ENCODE measurements at regions not wholly inside any gene's neighbourhood (a gene's known extent, or its start where the extent isn't known, plus 50 kb on each side); places are given as distances from the start of the nearest gene placed in this dataset.

- H3K36me3 Mint-ChIP-seq, result no peaks in the 10 kb centered on the region
- no peak for ATAC-seq
- H3K27me3 Mint-ChIP-seq, result peaks cover 44% of the 10 kb centered on the region
- H3K27ac Mint-ChIP-seq, result no peak overlapping the region
- H3K4me3 Mint-ChIP-seq, result no peak overlapping the region
- H3K4me1 Mint-ChIP-seq, result no peaks in the 10 kb centered on the region
- H3K9me3 Mint-ChIP-seq, result no peaks in the 10 kb centered on the region
Observed at GRCh38 chr4:98781641-98782357, 123.4 kb upstream of the TSPAN5 start.

GRCh38 chr4:98780926-98781325 lies 122.5 kb upstream of the TSPAN5 start:
- Mint-ChIP-seq H3K4me3 (no peak overlapping the region), H3K27ac (no peak overlapping the region), H3K36me3 (no peaks in the 10 kb centered on the region), H3K27me3 (peaks cover 44% of the 10 kb centered on the region), H3K4me1 (no peaks in the 10 kb centered on the region), H3K9me3 (no peaks in the 10 kb centered on the region)
- no peak for ATAC-seq

GRCh38 chr4:98779088-98779487 lies 120.7 kb upstream of the TSPAN5 start:
- H3K27ac Mint-ChIP-seq, result no peak overlapping the region
- no peaks in the 10 kb centered on the region for H3K9me3 Mint-ChIP-seq
- H3K27me3 Mint-ChIP-seq, result peaks cover 36% of the 10 kb centered on the region
- H3K4me3 Mint-ChIP-seq, result no peak overlapping the region
- no peaks in the 10 kb centered on the region for H3K36me3 Mint-ChIP-seq
- ATAC-seq, result no peak
- H3K4me1 Mint-ChIP-seq, result no peaks in the 10 kb centered on the region

- no peak overlapping the region for H3K27ac Mint-ChIP-seq
- H3K27me3 Mint-ChIP-seq, result peaks cover 35% of the 10 kb centered on the region
- no peaks in the 10 kb centered on the region for H3K9me3 Mint-ChIP-seq
- H3K4me3 Mint-ChIP-seq, result no peak overlapping the region
- no peaks in the 10 kb centered on the region for H3K36me3 Mint-ChIP-seq
- no peak for ATAC-seq
- no peaks in the 10 kb centered on the region for H3K4me1 Mint-ChIP-seq
Observed at GRCh38 chr4:98778206-98778605, 119.8 kb upstream of the TSPAN5 start.

GRCh38 chr4:98775672-98776071 lies 117.3 kb upstream of the TSPAN5 start:
- H3K4me1 Mint-ChIP-seq, result no peaks in the 10 kb centered on the region
- H3K36me3 Mint-ChIP-seq, result no peaks in the 10 kb centered on the region
- H3K27ac Mint-ChIP-seq, result no peak overlapping the region
- H3K4me3 Mint-ChIP-seq, result no peak overlapping the region
- ATAC-seq, result no peak
- H3K9me3 Mint-ChIP-seq, result no peaks in the 10 kb centered on the region
- H3K27me3 Mint-ChIP-seq, result peaks cover 10% of the 10 kb centered on the region

GRCh38 chr4:98773638-98774037 lies 115.2 kb upstream of the TSPAN5 start:
- H3K36me3 Mint-ChIP-seq, result no peaks in the 10 kb centered on the region
- peaks cover under 1% of the 10 kb centered on the region for H3K27me3 Mint-ChIP-seq
- no peak overlapping the region for H3K4me3 Mint-ChIP-seq
- ATAC-seq, result no peak
- no peak overlapping the region for H3K27ac Mint-ChIP-seq
- no peaks in the 10 kb centered on the region for H3K4me1 Mint-ChIP-seq
- peaks cover 11% of the 10 kb centered on the region for H3K9me3 Mint-ChIP-seq

- Mint-ChIP-seq H3K4me1 (no peaks in the 10 kb centered on the region), H3K4me3 (no peak overlapping the region), H3K36me3 (no peaks in the 10 kb centered on the region), H3K9me3 (peaks cover 11% of the 10 kb centered on the region), H3K27ac (no peak overlapping the region), H3K27me3 (no peaks in the 10 kb centered on the region)
- no peak for ATAC-seq
Observed at GRCh38 chr4:98771959-98772632, 113.7 kb upstream of the TSPAN5 start.

GRCh38 chr4:98765771-98766170 lies 107.4 kb upstream of the TSPAN5 start:
- Mint-ChIP-seq H3K4me1 (no peaks in the 10 kb centered on the region), H3K27me3 (peaks cover 6% of the 10 kb centered on the region), H3K27ac (no peak overlapping the region), H3K36me3 (peaks cover 6% of the 10 kb centered on the region), H3K4me3 (no peak overlapping the region), H3K9me3 (peaks cover 15% of the 10 kb centered on the region)
- no peak for ATAC-seq

- no peak overlapping the region for H3K27ac Mint-ChIP-seq
- peaks cover 10% of the 10 kb centered on the region for H3K27me3 Mint-ChIP-seq
- no peaks in the 10 kb centered on the region for H3K36me3 Mint-ChIP-seq
- ATAC-seq, result no peak
- H3K4me1 Mint-ChIP-seq, result no peaks in the 10 kb centered on the region
- no peak overlapping the region for H3K4me3 Mint-ChIP-seq
- no peaks in the 10 kb centered on the region for H3K9me3 Mint-ChIP-seq
Observed at GRCh38 chr4:98758182-98758581, 99.8 kb upstream of the TSPAN5 start.

- H3K27me3 Mint-ChIP-seq, result no peaks in the 10 kb centered on the region
- H3K4me3 Mint-ChIP-seq, result no peak overlapping the region
- no peaks in the 10 kb centered on the region for H3K4me1 Mint-ChIP-seq
- no peaks in the 10 kb centered on the region for H3K36me3 Mint-ChIP-seq
- H3K9me3 Mint-ChIP-seq, result no peaks in the 10 kb centered on the region
- ATAC-seq, result peak; percentile 24
- H3K27ac Mint-ChIP-seq, result no peak overlapping the region
Observed at GRCh38 chr4:98754736-98755135, 96.3 kb upstream of the TSPAN5 start.

GRCh38 chr4:98749206-98749605 lies 90.8 kb upstream of the TSPAN5 start:
- no peak for ATAC-seq
- no peaks in the 10 kb centered on the region for H3K27me3 Mint-ChIP-seq
- no peaks in the 10 kb centered on the region for H3K36me3 Mint-ChIP-seq
- no peak overlapping the region for H3K27ac Mint-ChIP-seq
- H3K9me3 Mint-ChIP-seq, result no peaks in the 10 kb centered on the region
- H3K4me3 Mint-ChIP-seq, result no peak overlapping the region
- peaks cover 12% of the 10 kb centered on the region for H3K4me1 Mint-ChIP-seq

GRCh38 chr4:98748609-98749008 lies 90.2 kb upstream of the TSPAN5 start:
- ATAC-seq, result no peak
- Mint-ChIP-seq H3K4me3 (no peak overlapping the region), H3K36me3 (no peaks in the 10 kb centered on the region), H3K27me3 (no peaks in the 10 kb centered on the region), H3K9me3 (no peaks in the 10 kb centered on the region), H3K27ac (no peak overlapping the region), H3K4me1 (peaks cover 12% of the 10 kb centered on the region)

GRCh38 chr4:98747393-98748091 lies 89.1 kb upstream of the TSPAN5 start:
- Mint-ChIP-seq H3K27me3 (no peaks in the 10 kb centered on the region), H3K27ac (no peak overlapping the region), H3K4me1 (peaks cover 12% of the 10 kb centered on the region), H3K4me3 (no peak overlapping the region), H3K9me3 (no peaks in the 10 kb centered on the region), H3K36me3 (no peaks in the 10 kb centered on the region)
- ATAC-seq, result no peak

GRCh38 chr4:98746936-98747335 lies 88.5 kb upstream of the TSPAN5 start:
- ATAC-seq, result no peak
- Mint-ChIP-seq H3K9me3 (no peaks in the 10 kb centered on the region), H3K36me3 (no peaks in the 10 kb centered on the region), H3K4me1 (peaks cover 12% of the 10 kb centered on the region), H3K27me3 (no peaks in the 10 kb centered on the region), H3K27ac (no peak overlapping the region), H3K4me3 (no peak overlapping the region)

GRCh38 chr4:98746530-98746929 lies 88.1 kb upstream of the TSPAN5 start:
- H3K27me3 Mint-ChIP-seq, result no peaks in the 10 kb centered on the region
- no peaks in the 10 kb centered on the region for H3K36me3 Mint-ChIP-seq
- peaks cover 12% of the 10 kb centered on the region for H3K4me1 Mint-ChIP-seq
- no peaks in the 10 kb centered on the region for H3K9me3 Mint-ChIP-seq
- H3K4me3 Mint-ChIP-seq, result no peak overlapping the region
- H3K27ac Mint-ChIP-seq, result no peak overlapping the region
- no peak for ATAC-seq

- Mint-ChIP-seq H3K27me3 (no peaks in the 10 kb centered on the region), H3K27ac (no peak overlapping the region), H3K4me1 (peaks cover 12% of the 10 kb centered on the region), H3K9me3 (no peaks in the 10 kb centered on the region), H3K4me3 (no peak overlapping the region), H3K36me3 (no peaks in the 10 kb centered on the region)
- no peak for ATAC-seq
Observed at GRCh38 chr4:98745366-98745765, 87.0 kb upstream of the TSPAN5 start.
